ENCODE measurements at regions not wholly inside any gene's neighbourhood (a gene's known extent, or its start where the extent isn't known, plus 50 kb on each side); places are given as distances from the start of the nearest gene placed in this dataset.

DNA sequence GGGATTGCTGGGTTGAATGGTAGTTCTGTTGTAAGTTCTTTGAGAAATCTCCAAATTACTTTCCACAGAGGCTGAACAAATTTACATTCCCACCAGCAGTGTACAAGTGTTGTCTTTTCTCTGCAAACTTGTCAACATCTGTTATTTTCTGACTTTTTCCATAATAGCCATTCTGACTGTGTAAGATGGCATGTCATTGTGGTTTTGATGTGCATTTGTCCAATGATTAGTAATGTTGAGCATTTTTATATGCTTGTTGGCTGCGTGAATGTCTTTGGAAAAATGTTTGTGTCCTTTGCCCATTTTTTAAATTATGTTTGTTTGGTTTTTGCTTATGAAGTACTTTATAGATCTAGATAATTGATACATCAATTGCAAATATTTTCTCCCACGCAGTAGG lies 1025.0 kb downstream of the JRKL start:
- Histone ChIP-seq H3K4me3 (no peak overlapping the region), H3K27ac (no peak overlapping the region), H3K4me1 (ENCODE audit: insufficient read depth) (no peaks in the 10 kb centered on the region), H3K27me3 (no peaks in the 10 kb centered on the region), H3K9me3 (no peaks in the 10 kb centered on the region), H3K36me3 (no peaks in the 10 kb centered on the region)
- no peak for DNase-seq
- 72 to 78% (median 73%) methylated on average over 2 of the region's 2 CpGs for WGBS, 3 donors
- TF ChIP-seq POLR2A (IDR thresholded peaks at IDR 0.05) (no peak), EP300 (IDR thresholded peaks at IDR 0.05) (no peak)
- TF ChIP-seq, protein P1, sequence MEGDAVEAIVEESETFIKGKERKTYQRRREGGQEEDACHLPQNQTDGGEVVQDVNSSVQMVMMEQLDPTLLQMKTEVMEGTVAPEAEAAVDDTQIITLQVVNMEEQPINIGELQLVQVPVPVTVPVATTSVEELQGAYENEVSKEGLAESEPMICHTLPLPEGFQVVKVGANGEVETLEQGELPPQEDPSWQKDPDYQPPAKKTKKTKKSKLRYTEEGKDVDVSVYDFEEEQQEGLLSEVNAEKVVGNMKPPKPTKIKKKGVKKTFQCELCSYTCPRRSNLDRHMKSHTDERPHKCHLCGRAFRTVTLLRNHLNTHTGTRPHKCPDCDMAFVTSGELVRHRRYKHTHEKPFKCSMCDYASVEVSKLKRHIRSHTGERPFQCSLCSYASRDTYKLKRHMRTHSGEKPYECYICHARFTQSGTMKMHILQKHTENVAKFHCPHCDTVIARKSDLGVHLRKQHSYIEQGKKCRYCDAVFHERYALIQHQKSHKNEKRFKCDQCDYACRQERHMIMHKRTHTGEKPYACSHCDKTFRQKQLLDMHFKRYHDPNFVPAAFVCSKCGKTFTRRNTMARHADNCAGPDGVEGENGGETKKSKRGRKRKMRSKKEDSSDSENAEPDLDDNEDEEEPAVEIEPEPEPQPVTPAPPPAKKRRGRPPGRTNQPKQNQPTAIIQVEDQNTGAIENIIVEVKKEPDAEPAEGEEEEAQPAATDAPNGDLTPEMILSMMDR (IDR thresholded peaks at IDR 0.05), result no peak
- intact Hi-C loops (cut with DNase I), result no loop called here

DNA sequence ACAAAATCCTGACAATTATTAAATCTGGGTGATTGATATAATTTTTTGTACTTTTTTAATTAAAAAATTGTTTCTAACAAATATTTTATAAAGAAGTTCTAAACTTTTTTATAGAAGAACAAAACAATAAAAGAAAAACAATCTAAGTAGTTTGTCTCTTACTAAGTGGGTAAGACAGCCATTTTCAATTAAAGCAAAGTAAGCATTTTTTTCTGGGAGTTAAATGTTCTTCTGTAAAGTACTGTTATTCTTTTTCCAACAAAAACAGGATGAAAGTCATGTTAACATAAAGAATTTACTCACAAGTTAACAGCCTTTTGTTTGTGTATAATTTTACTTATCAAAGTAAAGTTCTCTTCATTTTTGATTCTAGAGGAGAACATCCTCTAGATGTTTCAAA lies 1029.9 kb downstream of the JRKL start:
- intact Hi-C loops (cut with DNase I), result no loop called here
- H3K27me3 ChIP-seq, result no peaks in the 10 kb centered on the region
- no peak for DNase-seq
- H3K4me1 ChIP-seq (ENCODE audit: insufficient read depth), result no peaks in the 10 kb centered on the region
- H3K9me3 ChIP-seq, result no peaks in the 10 kb centered on the region
- no peak overlapping the region for H3K27ac ChIP-seq
- TF ChIP-seq EP300 (IDR thresholded peaks at IDR 0.05), result no peak
- no peak for TF ChIP-seq POLR2A (IDR thresholded peaks at IDR 0.05)
- TF ChIP-seq, protein P1 (IDR thresholded peaks at IDR 0.05), result no peak
- no peak overlapping the region for H3K4me3 ChIP-seq
- no peaks in the 10 kb centered on the region for H3K36me3 ChIP-seq

DNA sequence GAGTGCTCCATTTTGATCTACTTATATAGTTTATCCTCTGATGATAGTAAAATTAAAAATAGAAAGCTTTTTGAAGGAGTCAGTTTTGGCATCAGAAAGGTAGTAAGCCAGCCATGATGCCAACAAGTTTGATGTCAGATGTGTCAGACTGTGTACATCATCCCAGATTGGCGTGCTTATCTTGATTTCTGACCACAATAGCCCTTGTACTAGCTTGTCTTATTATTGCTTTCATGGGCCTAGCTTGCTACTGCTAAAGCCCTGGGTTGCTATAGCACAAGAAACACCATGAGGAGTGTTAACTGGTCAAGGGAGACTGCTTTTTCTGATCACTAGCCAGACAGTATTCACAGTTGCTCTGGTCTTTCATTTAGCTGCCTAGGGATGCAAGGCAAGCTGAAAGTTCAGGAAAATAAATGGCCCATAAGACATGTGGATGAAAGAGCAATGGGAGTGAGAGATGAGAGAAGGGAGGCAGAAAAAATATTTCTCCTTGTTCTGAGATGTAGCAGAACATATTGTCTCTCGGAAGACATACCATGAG lies 1038.5 kb downstream of the JRKL start:
- intact Hi-C loops (cut with DNase I), result no loop called here
- Histone ChIP-seq H3K36me3 (no peaks in the 10 kb centered on the region), H3K27ac (no peak overlapping the region), H3K4me3 (no peak overlapping the region), H3K27me3 (no peaks in the 10 kb centered on the region), H3K4me1 (ENCODE audit: insufficient read depth) (no peaks in the 10 kb centered on the region), H3K9me3 (no peaks in the 10 kb centered on the region)
- WGBS, 3 donors, result 76 to 83% (median 80%) methylated on average over 2 of the region's 2 CpGs
- TF ChIP-seq, protein P1 (IDR thresholded peaks at IDR 0.05), result no peak
- TF ChIP-seq EP300 (IDR thresholded peaks at IDR 0.05), result no peak
- TF ChIP-seq POLR2A (IDR thresholded peaks at IDR 0.05), result no peak
- no peak for DNase-seq

DNA sequence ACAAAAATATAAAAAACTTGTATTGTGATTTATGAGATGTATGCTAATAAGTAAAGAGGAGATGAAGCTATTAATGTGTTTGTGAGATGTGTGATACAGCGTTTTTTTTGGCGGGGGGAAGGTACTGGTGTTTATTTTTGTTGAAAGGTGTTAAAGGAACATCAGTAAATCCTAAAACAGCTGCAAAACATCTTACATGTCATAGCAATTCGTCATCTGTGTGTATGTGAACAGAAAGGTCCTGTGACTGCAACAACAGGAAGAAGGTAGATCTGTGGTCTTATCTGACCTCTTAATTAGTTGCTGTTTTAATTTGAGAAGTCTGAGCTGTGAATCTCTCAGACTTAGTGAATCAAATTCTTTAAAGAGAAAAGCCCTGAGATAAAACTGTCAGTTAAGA lies 1041.1 kb downstream of the JRKL start:
- WGBS, 3 donors, result 23 to 34% (median 23%) methylated on average over 3 of the region's 3 CpGs
- DNase-seq, result no peak
- Histone ChIP-seq H3K27ac (no peak overlapping the region), H3K4me3 (no peak overlapping the region), H3K4me1 (ENCODE audit: insufficient read depth) (no peaks in the 10 kb centered on the region), H3K36me3 (no peaks in the 10 kb centered on the region), H3K27me3 (no peaks in the 10 kb centered on the region), H3K9me3 (no peaks in the 10 kb centered on the region)
- TF ChIP-seq, protein P1 (IDR thresholded peaks at IDR 0.05), result no peak
- intact Hi-C loops (cut with DNase I), result no loop called here

DNA sequence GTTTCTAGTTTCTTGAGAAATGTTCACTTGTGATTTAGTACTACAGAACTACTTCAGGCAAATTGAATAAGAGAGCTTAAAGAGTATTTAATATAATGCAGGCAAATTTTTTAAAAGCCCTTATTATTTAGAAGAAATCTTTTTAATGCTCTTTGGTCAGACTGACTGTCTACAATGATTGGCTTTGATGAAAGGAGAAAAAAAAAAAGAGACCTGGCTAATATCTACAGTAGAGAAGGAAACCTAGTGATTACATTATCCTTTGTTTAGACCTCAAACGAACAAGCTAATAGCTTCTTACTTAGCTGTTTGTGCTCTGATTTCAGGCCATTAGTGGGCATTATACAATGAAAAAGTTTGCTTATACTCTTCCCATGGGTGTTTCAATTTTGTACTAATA lies 1043.1 kb downstream of the JRKL start:
- Histone ChIP-seq H3K36me3 (no peaks in the 10 kb centered on the region), H3K4me3 (no peak overlapping the region), H3K4me1 (ENCODE audit: insufficient read depth) (no peaks in the 10 kb centered on the region), H3K27me3 (no peaks in the 10 kb centered on the region), H3K9me3 (no peaks in the 10 kb centered on the region), H3K27ac (no peak overlapping the region)
- no peak for DNase-seq
- intact Hi-C loops (cut with DNase I), result no loop called here
- TF ChIP-seq, protein P1 (IDR thresholded peaks at IDR 0.05), result no peak
- WGBS, 3 donors, result 71 to 93% (median 73%) methylated on average over 1 of the region's 1 CpG
